NCI-H187 (cell line): ENCODE measurements at regions not wholly inside any gene's neighbourhood (a gene's known extent, or its start where the extent isn't known, plus 50 kb on each side); places are given as distances from the start of the nearest gene placed in this dataset.

ENCODE experiments used
- DNase-seq, 2 experiments: peaks; one replicate each; lab custom pipeline; 2025; lab: John Stamatoyannopoulos, UW

GRCh38 chrX:10900585-10901289 lies 210.4 kb upstream of the HCCS start:
- DNase-seq, result no peak

- no peak for DNase-seq
Measured at GRCh38 chrX:10901290-10901633, 209.9 kb upstream of the HCCS start.

- no peak for DNase-seq
Measured at GRCh38 chrX:10902001-10902400, 209.1 kb upstream of the HCCS start.

GRCh38 chrX:10903523-10903922 lies 207.6 kb upstream of the HCCS start:
- DNase-seq, result no peak

- DNase-seq, result no peak
Measured at GRCh38 chrX:10904220-10904619, 206.9 kb upstream of the HCCS start.

GRCh38 chrX:10906866-10907265 lies 204.3 kb upstream of the HCCS start:
- no peak for DNase-seq

GRCh38 chrX:10922159-10922558 lies 189.0 kb upstream of the HCCS start:
- no peak for DNase-seq

GRCh38 chrX:10922835-10923234 lies 188.3 kb upstream of the HCCS start:
- DNase-seq, result no peak

GRCh38 chrX:10923466-10923865 lies 187.7 kb upstream of the HCCS start:
- DNase-seq, result no peak

- DNase-seq, result no peak
Measured at GRCh38 chrX:10926404-10926803, 184.7 kb upstream of the HCCS start.

- DNase-seq, result no peak
Measured at GRCh38 chrX:10926891-10927290, 184.2 kb upstream of the HCCS start.

- no peak for DNase-seq
Measured at GRCh38 chrX:10929747-10930146, 181.4 kb upstream of the HCCS start.

- no peak for DNase-seq
Measured at GRCh38 chrX:10930151-10930550, 181.0 kb upstream of the HCCS start.

- DNase-seq, result no peak
Measured at GRCh38 chrX:10931976-10932375, 179.2 kb upstream of the HCCS start.

GRCh38 chrX:10932842-10933440 lies 178.2 kb upstream of the HCCS start:
- no peak for DNase-seq

GRCh38 chrX:10935501-10935900 lies 175.6 kb upstream of the HCCS start:
- no peak for DNase-seq

- no peak for DNase-seq
Measured at GRCh38 chrX:10936976-10937375, 174.2 kb upstream of the HCCS start.

GRCh38 chrX:10938365-10938923 lies 172.7 kb upstream of the HCCS start:
- no peak for DNase-seq

GRCh38 chrX:10939424-10939823 lies 171.7 kb upstream of the HCCS start:
- DNase-seq, result no peak

- DNase-seq, result no peak
Measured at GRCh38 chrX:10944136-10944885, 166.8 kb upstream of the HCCS start.

GRCh38 chrX:10945498-10945897 lies 165.6 kb upstream of the HCCS start:
- DNase-seq, result no peak

- DNase-seq, result peak; percentile 46 to 68
Measured at GRCh38 chrX:10949541-10949940, 161.6 kb upstream of the HCCS start.

GRCh38 chrX:10952619-10953018 lies 158.5 kb upstream of the HCCS start:
- no peak for DNase-seq
